ENCODE measurements at regions not wholly inside any gene's neighbourhood (a gene's known extent, or its start where the extent isn't known, plus 50 kb on each side); places are given as distances from the start of the nearest gene placed in this dataset.

GRCh38 chr1:112141301-112141700 lies 151.8 kb upstream of the KCND3 start:
- TF ChIP-seq, protein P1, sequence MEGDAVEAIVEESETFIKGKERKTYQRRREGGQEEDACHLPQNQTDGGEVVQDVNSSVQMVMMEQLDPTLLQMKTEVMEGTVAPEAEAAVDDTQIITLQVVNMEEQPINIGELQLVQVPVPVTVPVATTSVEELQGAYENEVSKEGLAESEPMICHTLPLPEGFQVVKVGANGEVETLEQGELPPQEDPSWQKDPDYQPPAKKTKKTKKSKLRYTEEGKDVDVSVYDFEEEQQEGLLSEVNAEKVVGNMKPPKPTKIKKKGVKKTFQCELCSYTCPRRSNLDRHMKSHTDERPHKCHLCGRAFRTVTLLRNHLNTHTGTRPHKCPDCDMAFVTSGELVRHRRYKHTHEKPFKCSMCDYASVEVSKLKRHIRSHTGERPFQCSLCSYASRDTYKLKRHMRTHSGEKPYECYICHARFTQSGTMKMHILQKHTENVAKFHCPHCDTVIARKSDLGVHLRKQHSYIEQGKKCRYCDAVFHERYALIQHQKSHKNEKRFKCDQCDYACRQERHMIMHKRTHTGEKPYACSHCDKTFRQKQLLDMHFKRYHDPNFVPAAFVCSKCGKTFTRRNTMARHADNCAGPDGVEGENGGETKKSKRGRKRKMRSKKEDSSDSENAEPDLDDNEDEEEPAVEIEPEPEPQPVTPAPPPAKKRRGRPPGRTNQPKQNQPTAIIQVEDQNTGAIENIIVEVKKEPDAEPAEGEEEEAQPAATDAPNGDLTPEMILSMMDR (IDR thresholded peaks at IDR 0.05; ENCODE audit: poor library complexity) = no peak
- TF ChIP-seq EZH2 (IDR thresholded peaks at IDR 0.05; ENCODE audit: borderline replicate concordance) = no peak
- no peak for TF ChIP-seq EZH2phosphoT487 (IDR thresholded peaks at IDR 0.05; ENCODE audit: low read depth, severe bottlenecking, unreplicated experiment)

All from hepatocyte (in vitro differentiated cells).